A673 (cell line): ENCODE measurements at regions not wholly inside any gene's neighbourhood (a gene's known extent, or its start where the extent isn't known, plus 50 kb on each side); places are given as distances from the start of the nearest gene placed in this dataset.

Experiments used
- BruUV-seq: library from RNA; stranded (reverse); fragments of 400-500 nt; replicated peaks from 2 replicates; lab custom pipeline; 2021; lab: Mats Ljungman, UMichigan
- CTCF ChIA-PET: fragments of 300-600 bp; sonication (Branson Sonifier 250); formaldehyde crosslinking; loops from one replicate; lab custom pipeline; 2022; ENCODE audit warnings: antibody characterized with exemption; lab: Charles Lee
- POLR2A ChIA-PET: fragments of 300-600 bp; sonication (Branson Sonifier 250); formaldehyde crosslinking; loops from one replicate; lab custom pipeline; 2022; ENCODE audit warnings: antibody characterized with exemption; ENCODE audit not compliant: low non-redundant PET; lab: Charles Lee
- DNase-seq: peaks from one replicate; pipeline ENCODE4 v3.0.0-alpha.2; 2015; ENCODE audit warnings: low spot score
- H3K27ac ChIP-seq: fragments of 200-600 bp; sonication (generic); 2 replicates; pipeline ENCODE4 v1.5.1; 2016; ENCODE audit warnings: mixed run types, low read depth, mild to moderate bottlenecking, mixed read lengths, antibody characterized with exemption, low read length; ENCODE audit not compliant: poor library complexity, severe bottlenecking
- H3K27me3 ChIP-seq: fragments of 200-600 bp; sonication (generic); replicated peaks from 2 replicates; pipeline ENCODE4 v1.6.1; 2017; ENCODE audit warnings: mixed run types, low read depth, mild to moderate bottlenecking, mixed read lengths, antibody characterized with exemption, low read length; ENCODE audit not compliant: insufficient read depth, poor library complexity
- H3K36me3 ChIP-seq: fragments of 200-600 bp; sonication (generic); 2 replicates; pipeline ENCODE4 v1.6.1; 2016; ENCODE audit warnings: mixed run types, mild to moderate bottlenecking, mixed read lengths, antibody characterized with exemption, low read length; ENCODE audit not compliant: insufficient read depth, poor library complexity, severe bottlenecking
- H3K4me1 ChIP-seq: fragments of 200-600 bp; sonication (generic); 2 replicates; pipeline ENCODE4 v1.6.1; 2017; ENCODE audit warnings: mixed run types, mild to moderate bottlenecking, mixed read lengths, antibody characterized with exemption, low read length; ENCODE audit not compliant: insufficient read depth, poor library complexity, severe bottlenecking
- H3K4me3 ChIP-seq: fragments of 200-600 bp; sonication (generic); 2 replicates; pipeline ENCODE4 v1.5.1; 2016; ENCODE audit warnings: low read depth, mixed run types, mild to moderate bottlenecking, mixed read lengths, low read length; ENCODE audit not compliant: poor library complexity, severe bottlenecking
- H3K9me3 ChIP-seq: fragments of 200-600 bp; sonication (generic); 2 replicates; pipeline ENCODE4 v1.6.1; 2016; ENCODE audit warnings: mixed run types, low read depth, mild to moderate bottlenecking, mixed read lengths, antibody characterized with exemption, low read length; ENCODE audit not compliant: poor library complexity, severe bottlenecking
- EZH2 ChIP-seq: fragments of 200-600 bp; sonication (generic); IDR thresholded peaks from 2 replicates; pipeline ENCODE4 v1.6.1; 2017; ENCODE audit warnings: borderline replicate concordance, low read depth, mild to moderate bottlenecking, mixed read lengths, antibody characterized with exemption, low read length; ENCODE audit not compliant: poor library complexity, severe bottlenecking
- intact Hi-C: fragments of 100-400 bp; cut with micrococcal nuclease; formaldehyde crosslinking; loops from one replicate; pipeline ENCODE4 v1.10.0; 2022; ENCODE audit not compliant: unreplicated experiment
- TF ChIP-seq, protein P1 (sequence below): fragments of 300-800, 200-600 bp; sonication (generic); conservative IDR thresholded peaks from 2 replicates; pipeline ENCODE4 v1.5.1; 2017; ENCODE audit warnings: low read depth, mild to moderate bottlenecking, antibody characterized with exemption, low read length, moderate library complexity, mixed read lengths

DNA sequence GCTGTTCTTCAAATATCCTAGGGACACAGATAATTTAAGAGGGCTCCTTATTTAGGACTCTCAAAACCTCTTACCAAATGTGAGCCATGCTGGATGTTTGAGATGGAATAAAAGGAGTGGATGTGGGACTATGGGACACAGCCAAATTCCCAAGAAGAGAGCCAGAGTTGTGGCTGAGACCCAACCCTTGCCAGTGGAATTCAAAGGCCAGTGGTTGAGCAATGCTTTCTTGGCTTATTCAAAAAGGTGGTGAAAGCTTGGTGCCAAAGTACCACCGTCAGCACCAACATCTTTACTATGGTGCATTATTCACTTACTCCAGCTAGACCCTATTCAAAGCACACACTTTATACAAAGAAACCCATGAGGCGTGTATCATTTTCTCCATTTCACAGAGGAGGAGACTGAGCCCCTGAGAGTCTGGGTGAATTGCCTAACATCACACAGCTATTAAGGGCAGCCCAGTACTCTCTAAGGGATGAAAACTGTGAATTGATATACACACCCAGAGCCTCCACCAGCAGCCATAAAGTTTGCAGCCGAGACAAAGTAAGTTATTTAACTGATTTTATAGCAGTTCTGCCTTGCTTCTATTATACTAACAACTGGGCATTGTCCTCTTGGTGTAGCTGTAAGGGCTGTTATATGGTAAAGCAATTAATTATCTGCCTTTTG lies 391.7 kb downstream of the ACTL7B start:
- CTCF ChIA-PET, result no interaction called here
- H3K27me3 ChIP-seq, result no peaks in the 10 kb centered on the region
- no peak overlapping the region for H3K4me3 ChIP-seq
- POLR2A ChIA-PET, result no interaction called here
- no peaks in the 10 kb centered on the region for H3K36me3 ChIP-seq
- TF ChIP-seq EZH2, result no peak
- TF ChIP-seq, protein P1, sequence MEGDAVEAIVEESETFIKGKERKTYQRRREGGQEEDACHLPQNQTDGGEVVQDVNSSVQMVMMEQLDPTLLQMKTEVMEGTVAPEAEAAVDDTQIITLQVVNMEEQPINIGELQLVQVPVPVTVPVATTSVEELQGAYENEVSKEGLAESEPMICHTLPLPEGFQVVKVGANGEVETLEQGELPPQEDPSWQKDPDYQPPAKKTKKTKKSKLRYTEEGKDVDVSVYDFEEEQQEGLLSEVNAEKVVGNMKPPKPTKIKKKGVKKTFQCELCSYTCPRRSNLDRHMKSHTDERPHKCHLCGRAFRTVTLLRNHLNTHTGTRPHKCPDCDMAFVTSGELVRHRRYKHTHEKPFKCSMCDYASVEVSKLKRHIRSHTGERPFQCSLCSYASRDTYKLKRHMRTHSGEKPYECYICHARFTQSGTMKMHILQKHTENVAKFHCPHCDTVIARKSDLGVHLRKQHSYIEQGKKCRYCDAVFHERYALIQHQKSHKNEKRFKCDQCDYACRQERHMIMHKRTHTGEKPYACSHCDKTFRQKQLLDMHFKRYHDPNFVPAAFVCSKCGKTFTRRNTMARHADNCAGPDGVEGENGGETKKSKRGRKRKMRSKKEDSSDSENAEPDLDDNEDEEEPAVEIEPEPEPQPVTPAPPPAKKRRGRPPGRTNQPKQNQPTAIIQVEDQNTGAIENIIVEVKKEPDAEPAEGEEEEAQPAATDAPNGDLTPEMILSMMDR, result no peak
- intact Hi-C loops, result no loop called here
- BruUV-seq, result no TSS peak
- H3K9me3 ChIP-seq, result no peaks in the 10 kb centered on the region
- DNase-seq, result no peak
- no peaks in the 10 kb centered on the region for H3K4me1 ChIP-seq
- no peak overlapping the region for H3K27ac ChIP-seq

DNA sequence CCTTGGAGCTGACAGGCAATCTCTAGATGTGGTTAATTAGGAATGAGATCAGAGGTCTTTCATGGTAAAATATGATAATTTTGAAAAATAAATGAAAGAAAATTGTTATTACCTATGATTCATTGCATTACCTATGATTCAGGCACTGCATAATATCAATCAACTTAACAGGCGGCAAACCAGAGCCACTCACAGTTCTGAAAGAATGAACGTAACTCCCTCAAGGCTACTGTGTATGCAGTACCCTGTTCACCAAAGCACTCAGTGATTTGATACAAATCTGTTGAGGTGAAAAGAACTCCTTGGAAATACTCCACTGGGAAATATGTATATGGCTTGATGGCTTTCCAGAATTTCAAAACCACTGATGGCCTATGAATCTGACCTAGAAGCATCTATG lies 398.9 kb downstream of the ACTL7B start:
- Histone ChIP-seq H3K4me1 (no peaks in the 10 kb centered on the region), H3K27ac (no peak overlapping the region), H3K4me3 (no peak overlapping the region), H3K9me3 (no peaks in the 10 kb centered on the region), H3K36me3 (no peaks in the 10 kb centered on the region), H3K27me3 (no peaks in the 10 kb centered on the region)
- intact Hi-C loops, result no loop called here
- TF ChIP-seq EZH2, result no peak
- TF ChIP-seq, protein P1, result no peak
- ChIA-PET CTCF (no interaction called here), POLR2A (no interaction called here)
- BruUV-seq, result no TSS peak
- no peak for DNase-seq

- no TSS peak for BruUV-seq
- H3K4me3 ChIP-seq, result no peak overlapping the region
- intact Hi-C loops, result no loop called here
- TF ChIP-seq EZH2, result no peak
- TF ChIP-seq, protein P1, result no peak
- no peaks in the 10 kb centered on the region for H3K36me3 ChIP-seq
- DNase-seq, result no peak
- no peaks in the 10 kb centered on the region for H3K9me3 ChIP-seq
- no peaks in the 10 kb centered on the region for H3K27me3 ChIP-seq
- ChIA-PET CTCF (no interaction called here), POLR2A (no interaction called here)
- no peak overlapping the region for H3K27ac ChIP-seq
- no peaks in the 10 kb centered on the region for H3K4me1 ChIP-seq
These were observed 410.2 kb downstream of the ACTL7B start for GRCh38 chr9:108445431-108446071.
